NCI-H526 treated with DMSO at 0.1 percent for 48 hours (cell line): ENCODE measurements at regions not wholly inside any gene's neighbourhood (a gene's known extent, or its start where the extent isn't known, plus 50 kb on each side); places are given as distances from the start of the nearest gene placed in this dataset.

Experiments used
- DNase-seq: peaks from one replicate; lab custom pipeline; 2025; lab: John Stamatoyannopoulos, UW

DNA sequence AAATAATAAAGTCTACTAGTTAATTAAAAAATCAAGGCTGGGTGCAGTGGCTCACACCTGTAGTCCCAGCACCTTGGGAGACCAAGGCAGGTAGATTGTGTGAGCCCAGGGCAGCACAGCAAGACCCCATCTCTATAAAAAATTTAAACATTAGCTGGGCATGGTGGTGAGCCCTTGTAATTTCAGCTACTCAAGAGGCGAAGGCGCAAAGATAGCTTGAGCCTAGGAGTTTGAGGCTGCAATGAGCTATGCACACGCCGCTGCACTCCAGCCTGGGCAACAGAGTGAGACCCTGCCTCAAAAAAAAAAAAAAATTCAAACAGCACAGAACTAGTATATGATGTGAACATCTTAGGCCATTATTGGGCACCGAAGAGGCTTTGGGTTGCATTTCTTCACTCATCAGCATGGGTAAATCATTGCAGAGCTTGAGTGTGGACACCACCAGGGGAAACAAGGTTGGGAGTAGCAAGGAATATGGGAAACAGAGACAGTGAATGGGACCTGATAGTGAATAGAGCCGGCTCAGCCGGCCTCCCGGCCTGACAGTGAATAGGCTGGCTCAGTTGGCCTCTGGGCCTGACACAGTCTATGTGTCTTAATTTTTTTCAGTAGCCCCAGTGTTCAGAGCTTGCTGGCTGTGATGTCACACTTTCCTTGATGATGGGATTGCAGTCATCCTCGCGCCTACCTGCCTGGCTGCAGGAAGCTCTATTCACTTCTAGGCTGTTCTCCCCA lies 89.1 kb upstream of the ERRFI1 start:
- no peak for DNase-seq

DNA sequence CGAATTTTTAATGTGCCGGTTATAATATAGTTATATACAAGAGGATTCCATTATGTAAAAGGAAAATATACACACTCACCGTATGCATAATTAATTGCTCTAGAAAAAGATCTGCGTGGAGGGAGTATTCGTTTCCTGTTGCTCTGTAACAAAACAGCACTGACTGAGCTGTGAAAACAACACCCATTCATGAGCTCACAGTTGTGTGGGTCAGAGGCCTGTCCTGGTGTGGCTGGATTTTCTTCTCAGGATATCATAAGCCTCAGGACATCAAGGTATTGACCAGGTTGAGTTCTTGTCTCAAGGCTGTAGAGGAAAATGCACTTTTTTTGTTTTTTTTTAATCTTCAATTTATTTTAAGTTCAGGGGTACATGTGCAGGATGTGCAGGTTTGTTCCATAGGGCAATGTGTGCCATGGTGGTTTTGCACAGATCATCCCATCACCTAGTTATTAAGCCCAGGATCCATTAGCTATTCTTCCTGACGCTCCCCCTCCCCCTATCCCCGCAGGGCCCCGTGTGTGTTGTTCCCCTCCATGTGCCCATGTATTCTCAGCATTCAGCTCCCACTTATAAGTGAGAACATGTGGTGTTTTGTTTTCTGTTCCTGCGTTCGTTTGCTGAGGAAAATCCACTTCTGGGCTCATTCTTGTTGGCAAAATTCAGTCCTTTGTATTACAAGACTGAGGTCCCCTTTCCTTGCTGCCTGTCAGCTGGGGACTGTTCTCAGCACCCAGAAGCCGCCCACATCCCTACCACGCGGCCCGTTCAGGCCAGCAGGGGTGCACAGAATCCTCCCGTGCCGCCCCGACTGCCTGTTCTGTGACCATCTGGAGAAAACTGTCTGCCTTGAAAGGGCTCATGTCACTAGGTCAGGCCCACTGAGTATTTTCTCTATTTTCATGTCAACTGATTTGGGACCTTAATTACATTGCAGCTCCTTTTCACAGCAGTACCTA lies 87.4 kb upstream of the ERRFI1 start:
- DNase-seq, result no peak

DNA sequence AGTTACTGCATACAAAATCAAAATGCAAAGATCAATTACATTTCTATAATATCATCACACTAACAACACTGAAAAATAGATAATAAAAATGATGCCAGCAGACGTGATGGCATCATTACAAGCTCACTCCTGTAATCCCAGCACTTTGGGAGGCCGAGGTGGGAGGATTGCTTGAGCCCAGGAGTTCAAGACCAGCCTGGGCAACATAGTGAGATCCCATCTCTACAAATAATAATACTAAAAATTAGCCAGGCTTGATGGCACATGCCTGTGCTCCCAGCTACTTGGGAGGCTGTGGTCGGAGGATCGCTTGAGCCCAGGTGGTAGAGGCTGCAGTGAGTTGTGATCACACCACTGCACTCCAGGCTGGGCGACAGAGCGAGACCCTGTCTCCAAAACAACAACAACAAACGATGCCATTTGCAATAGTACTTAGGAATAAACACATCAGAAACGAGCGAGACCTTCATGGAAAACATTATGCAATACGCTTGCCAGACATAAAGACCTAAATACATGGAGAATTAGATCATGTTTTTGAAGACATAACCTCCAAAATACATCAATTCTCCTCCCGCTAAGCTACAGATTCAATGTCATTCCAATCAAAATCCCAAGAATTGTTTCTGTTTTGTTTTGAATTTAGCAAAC lies 86.6 kb upstream of the ERRFI1 start:
- DNase-seq, result no peak

DNA sequence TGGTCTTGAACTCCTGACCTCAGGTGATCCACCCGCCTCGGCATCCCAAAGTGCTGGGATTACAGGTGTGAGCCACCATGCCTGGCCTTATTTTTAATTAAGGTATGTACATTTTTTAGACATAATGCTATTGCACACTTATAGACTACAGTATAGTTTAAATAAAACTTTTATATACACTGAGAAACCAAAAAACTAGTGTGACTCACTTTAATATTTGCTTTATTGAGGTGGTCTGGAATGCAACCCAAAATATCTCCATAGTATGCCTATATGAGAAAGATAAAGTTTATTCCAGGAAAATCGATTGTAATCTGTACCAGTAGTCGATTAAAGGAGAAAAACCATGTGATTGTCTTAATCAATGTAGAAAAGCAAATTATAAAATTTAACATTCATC lies 85.5 kb upstream of the ERRFI1 start:
- no peak for DNase-seq

DNA sequence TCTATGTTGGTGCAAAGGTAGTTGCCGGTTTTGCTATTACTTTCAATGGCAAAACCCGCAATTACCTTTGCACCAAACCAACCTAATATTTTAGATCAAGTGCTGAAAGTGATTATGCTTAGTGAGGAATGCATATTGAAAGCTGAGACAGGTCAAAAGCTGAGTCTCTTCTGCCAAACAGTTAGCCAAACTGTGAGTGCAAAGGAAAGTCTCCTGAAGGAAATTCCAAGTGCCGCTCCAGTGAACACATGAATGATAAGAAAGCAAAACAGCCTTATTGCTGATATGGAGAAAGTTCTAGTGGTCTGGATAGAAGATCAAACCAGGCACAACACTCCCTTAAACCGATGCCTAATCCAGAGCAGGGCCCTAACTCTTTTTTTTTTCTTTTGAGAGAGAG lies 83.1 kb upstream of the ERRFI1 start:
- DNase-seq, result no peak

DNA sequence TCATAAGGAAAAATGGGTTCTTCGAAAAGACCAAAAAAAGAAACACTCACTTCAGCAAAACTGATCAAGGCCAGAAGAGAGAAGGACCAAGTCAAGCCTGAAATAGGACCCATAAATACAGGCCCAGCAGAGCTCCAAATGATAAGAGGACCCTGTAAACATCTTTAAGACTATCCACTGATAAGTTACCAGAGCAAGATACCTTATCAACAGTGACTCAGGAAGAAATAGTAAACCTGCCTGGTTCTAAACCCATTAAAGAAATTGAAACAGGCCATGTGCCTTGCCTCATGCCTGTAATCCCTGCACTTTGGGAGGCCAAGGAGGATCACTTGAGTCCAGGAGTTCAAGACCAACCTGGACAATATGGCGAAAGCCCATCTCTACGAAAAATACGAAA lies 81.8 kb upstream of the ERRFI1 start:
- no peak for DNase-seq

DNA sequence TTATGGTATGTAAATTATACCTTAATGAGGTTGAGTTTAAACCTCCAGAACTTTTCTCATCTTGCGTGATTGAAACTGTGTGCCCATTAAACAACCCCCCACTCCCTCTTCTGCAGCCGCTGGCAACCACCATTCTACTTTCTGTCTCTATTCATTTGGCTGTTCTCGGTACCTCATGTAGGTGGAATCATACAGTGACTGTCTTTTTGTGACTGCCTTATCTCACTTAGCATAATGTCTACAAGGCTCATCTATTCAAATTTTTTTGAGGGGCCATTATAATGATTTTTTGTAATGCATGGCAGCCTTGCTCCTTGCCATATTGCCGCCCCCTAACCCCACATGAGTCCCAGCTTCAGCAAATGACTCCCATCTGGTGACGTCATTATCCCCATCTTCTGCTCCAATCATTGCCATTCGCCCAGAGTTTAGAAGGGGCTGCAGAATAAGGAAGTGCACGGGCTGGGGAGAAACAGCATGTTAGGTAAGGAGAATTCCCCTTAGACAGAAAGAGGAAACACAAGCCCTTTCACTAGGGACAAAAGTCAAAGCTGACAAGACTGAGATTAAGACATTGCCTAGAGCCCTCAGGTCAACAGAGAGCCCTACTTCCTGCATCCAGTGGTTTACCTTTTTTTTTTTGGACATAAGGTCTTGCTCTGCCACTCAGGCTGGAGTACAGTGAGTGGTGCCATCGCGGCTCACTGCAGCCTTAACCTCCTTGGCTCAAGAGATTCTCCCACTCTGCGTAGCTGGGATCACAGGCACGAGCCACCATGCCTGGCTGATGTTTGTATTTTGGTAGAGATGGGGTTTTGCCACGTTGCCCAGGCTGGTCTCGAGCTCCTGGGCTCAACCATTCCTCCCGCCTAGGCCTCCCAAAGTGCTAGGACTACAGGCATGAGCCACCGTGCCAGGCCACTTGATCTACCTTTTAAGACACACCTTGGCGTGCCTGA lies 78.4 kb upstream of the ERRFI1 start:
- DNase-seq, result no peak

DNA sequence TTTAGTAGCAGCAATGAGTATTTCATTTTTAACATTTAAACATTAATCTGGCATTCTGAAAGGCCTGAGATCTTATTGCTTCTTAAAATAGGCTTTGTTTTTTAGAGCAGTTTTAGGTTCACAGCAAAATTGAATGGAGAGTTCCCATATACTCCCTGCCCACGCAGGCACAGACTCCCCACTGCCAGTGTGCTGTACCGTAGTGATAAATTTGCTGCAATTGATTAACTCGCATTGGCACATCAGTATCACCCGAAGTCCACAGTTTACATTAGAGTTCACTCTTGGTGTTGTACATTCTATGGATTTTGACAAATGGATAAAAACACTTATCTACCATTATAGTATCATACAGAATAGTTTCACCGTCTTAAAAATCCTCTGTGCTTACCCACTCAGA lies 71.8 kb upstream of the ERRFI1 start:
- no peak for DNase-seq

DNA sequence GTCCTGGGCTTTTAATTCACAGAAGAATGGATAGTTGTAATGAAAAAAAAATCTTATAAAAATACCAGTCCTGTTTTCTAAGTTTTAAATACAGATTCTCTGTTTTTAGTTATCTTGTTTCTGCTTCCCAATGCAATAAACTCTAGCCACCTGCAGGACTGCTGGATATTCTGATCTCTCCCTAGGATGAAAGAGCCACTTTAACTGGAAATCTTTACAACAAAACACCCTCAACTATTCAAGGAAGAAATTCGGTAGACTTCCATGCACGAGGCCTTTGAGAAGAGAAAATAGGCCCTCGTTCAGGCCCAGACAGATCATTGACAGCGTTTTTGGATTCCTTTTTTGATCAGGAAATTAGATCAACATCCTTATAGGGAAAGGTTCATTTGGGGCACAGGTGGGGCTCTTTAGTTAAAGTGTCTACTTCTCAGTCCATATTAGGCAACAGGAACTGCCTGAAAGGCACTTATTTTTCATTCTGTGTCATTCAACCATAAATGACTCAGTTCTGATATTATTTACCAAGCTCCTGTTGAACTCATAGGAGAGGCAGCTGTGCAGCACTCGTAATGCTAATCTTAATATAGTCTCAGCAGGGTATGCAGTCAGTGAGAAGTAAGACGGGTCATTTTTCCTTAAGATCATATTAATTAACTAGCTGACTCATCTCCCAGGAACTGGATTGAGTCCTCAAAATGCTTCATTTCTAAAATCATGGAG lies 71.1 kb upstream of the ERRFI1 start:
- no peak for DNase-seq

DNA sequence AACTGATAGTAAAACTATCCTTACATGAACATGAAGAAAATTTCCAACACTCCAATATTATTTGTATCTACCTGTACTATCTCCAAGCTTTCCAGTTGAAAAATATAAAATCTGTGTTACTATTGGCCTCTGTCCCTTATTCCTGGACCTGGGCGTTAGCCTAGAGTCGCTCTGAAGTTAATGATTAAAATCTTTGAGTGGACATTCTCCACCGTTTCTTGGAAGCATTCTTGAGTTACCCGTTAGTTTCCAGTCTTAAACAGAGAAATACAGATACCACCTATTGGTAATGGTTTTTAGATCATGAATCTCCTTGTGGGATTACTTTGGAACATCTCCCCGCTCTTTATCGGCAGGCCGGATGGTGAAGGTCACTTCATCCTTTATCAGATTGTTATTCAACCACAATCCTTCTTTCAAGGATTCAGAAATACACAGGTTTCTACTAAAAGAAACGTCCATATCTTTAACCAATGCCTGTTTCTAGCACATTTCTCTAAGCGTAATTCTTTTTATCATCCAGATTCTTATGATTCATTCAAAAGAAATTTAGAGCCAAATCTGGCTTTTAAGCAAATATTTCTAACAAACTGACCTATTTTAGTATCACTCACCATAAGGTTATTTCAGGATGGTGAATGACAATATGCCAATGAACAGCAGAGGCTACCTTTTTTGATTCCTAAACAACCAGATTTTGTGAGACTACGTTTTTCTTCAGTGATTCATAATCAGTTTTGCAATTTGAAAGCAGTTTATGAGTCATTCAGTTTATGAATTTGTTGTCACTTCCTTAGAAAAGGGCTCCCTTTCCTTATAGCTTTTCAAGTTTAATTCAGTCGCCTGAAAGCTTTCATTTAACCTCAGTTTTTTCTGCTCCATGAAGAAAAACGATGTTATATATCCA lies 70.2 kb upstream of the ERRFI1 start:
- no peak for DNase-seq

DNA sequence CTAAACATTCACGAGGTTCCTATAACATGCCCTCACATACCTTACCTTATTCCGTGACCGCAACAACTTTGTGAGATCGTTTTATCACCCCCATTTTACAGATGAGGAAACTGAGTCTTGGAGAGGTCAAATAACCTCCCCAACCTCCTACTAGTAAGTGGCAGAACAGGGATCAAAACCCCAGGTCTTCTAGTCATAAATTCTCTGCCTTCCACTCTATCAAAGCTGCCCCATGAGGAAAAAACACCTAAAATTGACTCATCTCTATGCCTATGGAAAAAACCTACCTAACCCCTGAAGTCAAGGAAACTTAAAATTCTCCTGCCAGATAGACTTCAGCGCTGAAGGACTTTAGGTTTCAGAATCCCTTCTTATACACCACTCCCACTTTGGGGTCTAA lies 69.5 kb upstream of the ERRFI1 start:
- DNase-seq, result no peak

DNA sequence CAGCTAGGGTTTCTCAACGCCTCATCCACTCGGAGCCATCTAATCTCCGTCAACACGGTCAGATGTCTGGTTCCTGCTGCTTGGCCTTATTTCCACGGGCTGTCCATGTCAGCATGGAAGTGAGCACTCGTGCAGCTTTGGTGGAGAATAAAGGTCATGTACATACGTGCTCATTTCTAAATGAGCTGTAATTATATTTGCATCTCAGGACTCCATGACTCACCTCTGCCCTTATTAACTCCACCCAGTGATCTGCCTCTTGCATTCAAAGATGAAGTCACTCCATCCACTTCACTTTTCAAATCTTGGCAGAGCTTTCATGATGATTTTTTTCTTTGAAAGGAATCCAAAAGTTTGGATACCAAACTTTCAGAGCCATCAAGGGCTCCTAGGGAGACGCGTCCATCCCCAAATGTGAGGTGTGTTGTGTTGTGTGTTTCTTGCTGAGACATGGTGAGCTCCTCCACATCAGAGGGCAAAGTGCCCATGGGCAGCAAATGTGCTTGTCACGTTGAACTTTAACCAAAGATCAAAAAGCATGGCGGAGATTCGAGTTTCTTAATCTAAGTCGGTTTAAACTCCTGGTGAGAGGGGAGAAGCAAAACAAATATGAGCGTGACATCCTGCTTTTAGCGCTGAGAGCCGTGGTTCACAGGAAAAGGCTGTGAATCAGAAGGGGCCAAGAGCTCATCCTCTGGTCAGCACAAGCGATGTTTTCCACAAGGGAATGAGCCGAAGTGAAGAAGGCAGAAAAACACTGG lies 68.6 kb upstream of the ERRFI1 start:
- no peak for DNase-seq

DNA sequence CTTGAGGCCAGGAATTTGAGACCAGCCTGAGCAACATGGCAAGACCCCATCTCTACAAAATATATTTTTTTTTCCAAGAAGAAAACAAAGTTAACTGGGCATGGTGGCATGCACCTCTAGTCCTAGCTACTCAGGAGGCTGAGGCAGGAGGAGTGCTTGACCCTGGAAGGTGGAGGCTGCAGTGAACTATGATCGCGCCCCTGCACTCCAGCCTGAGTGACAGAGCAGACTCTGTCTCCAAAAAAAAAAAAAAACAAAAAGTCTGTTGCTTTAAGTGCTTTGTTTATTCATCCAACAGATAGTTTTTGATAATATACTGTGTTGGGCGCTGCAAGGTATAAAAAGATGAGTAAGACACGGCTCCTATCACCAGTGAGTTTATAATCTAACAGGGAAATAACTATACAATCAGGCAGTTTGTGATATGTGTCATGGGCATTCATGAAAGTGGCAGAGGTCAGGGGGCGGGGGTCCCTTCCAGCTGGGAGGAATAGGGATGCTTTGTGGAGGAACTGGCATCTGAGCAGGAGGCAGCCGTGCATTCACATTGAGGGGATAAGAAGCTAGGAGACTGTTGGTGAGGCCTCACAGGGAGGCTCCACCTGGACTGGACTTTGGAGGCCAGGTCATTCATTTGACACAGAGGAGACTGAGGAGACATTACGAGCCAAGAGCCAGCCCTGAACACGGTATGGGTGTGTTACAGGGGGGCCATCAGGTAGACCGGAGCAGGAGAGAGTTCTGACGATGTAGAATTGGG lies 67.3 kb upstream of the ERRFI1 start:
- DNase-seq, result no peak

DNA sequence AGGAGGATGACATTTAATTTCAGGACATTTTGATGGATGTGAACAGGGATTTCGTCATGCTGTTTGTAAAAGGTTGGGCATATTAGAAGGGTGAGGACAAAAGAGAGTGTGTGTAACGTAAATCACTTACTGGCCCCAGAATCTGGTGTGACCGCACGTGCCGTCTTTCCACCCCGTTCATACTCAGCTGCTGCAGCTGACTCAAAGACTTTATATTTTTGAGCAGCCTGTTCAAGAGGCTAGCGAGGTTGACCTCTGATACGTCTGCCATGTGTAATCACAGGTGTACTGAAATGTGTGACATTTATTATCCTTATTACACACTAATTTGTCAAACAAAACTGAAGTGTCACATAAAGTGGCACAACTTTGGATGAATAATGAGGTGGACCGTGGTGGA lies 66.5 kb upstream of the ERRFI1 start:
- no peak for DNase-seq

DNA sequence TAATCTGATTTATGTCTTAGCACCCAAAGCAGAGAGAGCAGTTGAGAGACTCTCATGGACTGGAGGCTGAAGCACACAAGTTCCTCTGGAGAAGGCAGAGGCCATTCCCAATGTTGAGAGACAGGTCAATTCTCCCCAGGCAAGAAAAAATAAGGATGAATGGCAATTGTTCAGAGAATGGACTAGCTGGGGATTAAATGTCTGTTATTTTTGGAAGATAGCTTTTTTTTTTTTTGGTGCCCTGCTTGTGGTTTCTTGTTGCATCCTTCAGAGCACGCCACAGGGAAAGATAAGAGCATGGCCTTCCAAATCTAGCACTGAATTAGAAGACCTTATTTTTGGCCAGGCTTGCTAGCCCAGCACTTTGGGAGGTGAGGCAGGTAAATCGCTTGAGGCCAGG lies 65.6 kb upstream of the ERRFI1 start:
- DNase-seq, result no peak

DNA sequence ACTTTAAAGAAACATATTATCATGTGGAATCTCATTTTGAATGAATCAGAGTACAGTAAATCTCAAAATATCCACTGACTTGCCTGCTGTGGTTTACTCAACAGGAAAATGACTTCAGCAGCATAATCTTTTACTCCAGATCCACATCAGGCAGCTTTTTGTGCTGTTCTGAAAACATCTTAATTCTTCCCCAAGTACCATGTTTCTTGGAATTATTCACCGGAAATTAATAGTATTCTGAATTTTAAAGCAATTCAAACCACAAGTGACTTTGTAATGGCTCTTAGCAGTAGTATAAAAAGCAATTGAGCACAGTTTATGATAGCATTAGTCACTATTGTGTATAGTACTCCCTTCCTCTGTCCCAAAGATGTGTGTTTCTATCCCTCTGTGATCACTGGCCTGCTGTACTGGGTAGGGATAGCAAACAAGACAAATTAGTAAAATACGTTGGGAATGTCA lies 64.2 kb upstream of the ERRFI1 start:
- DNase-seq, result no peak

DNA sequence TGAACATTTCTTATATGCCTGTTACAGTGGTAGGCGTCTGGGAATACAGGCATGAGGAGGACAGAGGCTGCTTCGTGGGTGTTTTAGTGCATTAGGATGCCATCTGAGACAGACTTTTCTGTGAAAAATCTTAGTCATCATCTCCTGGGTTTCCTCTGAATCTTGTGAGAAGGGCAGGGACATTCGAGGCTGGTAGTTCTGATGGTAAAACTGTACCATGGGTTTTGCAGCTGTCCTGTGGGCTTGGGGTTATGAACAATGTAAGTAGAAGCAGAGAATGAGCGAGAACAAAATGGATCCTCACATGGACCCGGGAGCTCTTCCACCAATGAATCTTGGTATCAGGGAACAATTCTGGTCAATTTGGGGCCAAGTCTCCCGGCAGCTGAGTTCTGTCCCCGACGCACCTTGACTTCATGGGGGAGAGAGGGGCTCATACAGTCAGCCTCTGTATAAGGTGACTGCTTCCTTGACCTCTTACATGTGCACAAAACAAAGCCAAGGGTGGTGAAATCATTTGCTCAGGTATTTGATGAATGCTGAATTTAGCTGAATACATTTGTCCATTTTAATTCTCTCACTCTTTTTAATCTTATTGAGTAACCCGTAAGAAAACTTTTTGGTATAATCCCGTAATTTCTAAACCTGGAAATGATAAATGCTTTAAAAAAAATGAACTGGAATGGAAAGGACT lies 63.6 kb upstream of the ERRFI1 start:
- no peak for DNase-seq

DNA sequence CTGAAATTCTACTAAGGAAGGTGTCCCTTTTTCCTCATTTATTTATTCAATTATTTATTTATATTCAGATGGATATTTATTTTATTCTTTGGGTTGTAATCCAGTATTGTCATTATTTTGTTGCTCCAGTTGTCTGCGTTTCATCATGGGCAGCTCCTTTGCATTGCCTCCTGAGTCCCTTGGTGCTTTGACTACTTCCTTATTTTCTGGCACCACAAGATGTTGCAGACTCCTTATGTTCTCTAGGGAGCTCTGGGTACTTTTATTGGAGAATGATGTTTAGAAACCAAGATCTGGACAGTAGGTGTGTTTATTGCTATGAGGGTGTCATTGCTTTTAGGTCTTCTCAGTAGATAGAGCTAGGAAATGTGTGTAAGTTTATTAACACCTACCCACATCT lies 59.9 kb upstream of the ERRFI1 start:
- no peak for DNase-seq
